HG02798 (cell line): ENCODE measurements at regions not wholly inside any gene's neighbourhood (a gene's known extent, or its start where the extent isn't known, plus 50 kb on each side); places are given as distances from the start of the nearest gene placed in this dataset.
A peak's percentile ranks its signal among the peaks of the same experiment; 100 is the strongest.

Experiments used
- ATAC-seq: cut with Tn5 transposase; IDR thresholded peaks from one replicate; pipeline ENCODE4 v1.9.1; 2021; ENCODE audit warnings: mild to moderate bottlenecking; ENCODE audit not compliant: unreplicated experiment, poor library complexity

DNA sequence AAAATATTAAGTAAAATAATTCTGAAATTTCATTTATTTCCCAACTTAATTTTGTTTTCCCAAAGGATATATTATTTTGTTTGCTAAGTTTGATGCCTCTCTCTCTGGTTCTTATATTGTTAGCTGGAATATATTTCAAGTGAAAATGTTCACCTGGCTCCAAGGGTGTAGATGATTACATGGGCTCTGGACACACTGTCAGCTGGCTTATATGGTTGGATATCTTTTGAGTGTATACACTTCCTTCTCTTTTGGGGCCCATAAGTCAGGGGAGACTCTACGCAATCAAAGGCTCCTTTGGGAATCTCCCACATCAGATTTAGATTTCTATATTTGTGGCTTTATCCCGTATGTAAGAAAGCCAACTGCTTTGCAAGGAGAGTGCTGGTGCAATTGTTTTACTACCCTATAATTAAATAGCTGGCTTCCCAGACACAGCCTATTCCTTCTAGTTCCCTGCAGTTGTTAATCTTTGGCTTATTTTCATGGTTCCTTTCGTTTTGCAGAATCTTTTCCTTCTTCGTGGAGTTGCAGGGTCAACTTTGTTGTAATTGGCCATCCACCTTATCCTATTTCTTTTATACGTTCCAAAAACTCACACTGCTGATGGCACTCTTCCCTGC, 225.7 kb downstream of the DPH6 start:
- ATAC-seq: no peak

- ATAC-seq: no peak
These were observed 226.6 kb downstream of the DPH6 start for GRCh38 chr15:35319354-35319753.

DNA sequence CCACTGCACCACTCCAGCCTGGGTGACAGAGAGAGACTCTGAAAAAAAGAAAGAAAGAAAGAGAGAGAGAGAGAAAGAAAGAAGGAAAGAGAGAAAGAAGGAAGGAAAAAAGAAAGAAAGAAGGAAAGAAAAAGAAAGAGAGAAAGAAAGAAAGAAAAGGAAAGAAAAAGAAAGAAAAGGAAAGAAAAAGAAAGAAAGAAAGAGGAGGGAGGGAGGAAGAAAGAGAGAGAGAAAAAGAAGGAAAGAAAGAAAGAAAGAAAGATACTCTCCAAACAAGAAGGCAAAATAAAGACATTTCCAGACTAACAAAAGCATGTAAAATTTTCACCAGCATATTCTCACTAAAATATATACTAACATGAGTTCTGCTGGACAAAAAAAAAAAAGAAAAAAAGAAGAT, 228.7 kb downstream of the DPH6 start:
- no peak for ATAC-seq

- no peak for ATAC-seq
These were observed 227.2 kb upstream of the NANOGP8 start for GRCh38 chr15:35312344-35312743.

DNA sequence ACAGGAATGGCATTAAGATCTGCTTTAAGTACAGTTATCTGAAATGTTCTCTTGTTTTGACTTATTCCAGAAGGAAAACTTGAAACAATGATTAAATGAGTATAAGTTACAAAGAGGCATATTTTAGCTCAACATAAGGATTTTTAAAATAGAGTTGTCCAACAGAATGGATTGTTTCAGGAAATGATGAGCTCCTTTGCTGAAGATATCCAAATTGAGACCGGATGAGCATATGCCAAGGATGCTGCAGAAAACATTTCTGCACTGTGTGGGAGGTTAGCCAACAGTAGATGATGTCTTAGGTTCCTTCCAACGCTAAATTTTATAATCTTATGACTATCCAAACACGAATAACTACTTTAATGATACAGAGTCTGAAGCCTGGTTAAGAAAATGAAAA, 226.5 kb upstream of the NANOGP8 start:
- ATAC-seq: no peak

GRCh38 chr15:35309886-35310285, 224.8 kb upstream of the NANOGP8 start:
- ATAC-seq: no peak

- ATAC-seq: no peak
These were observed 223.7 kb upstream of the NANOGP8 start for GRCh38 chr15:35308802-35309201.

GRCh38 chr15:35307676-35308075, 222.6 kb upstream of the NANOGP8 start:
- no peak for ATAC-seq

DNA sequence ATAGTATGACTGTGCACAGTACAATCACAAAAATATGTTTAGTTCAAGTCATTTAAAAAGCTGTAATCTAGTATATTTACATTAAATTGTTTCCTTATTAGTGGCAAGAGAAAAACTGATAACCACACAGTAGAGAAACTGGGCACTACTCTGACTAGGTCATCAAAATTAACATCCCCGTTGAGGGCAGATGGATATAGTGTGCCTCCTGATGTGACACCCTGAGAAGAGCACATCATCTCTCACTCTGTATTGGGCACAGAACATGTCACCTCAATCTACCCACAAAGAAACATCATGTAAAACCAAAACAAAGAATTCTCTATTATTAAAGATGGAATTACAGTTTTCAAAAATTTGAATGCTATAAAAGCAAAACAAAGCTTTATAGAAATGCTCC, 221.9 kb upstream of the NANOGP8 start:
- ATAC-seq: no peak

DNA sequence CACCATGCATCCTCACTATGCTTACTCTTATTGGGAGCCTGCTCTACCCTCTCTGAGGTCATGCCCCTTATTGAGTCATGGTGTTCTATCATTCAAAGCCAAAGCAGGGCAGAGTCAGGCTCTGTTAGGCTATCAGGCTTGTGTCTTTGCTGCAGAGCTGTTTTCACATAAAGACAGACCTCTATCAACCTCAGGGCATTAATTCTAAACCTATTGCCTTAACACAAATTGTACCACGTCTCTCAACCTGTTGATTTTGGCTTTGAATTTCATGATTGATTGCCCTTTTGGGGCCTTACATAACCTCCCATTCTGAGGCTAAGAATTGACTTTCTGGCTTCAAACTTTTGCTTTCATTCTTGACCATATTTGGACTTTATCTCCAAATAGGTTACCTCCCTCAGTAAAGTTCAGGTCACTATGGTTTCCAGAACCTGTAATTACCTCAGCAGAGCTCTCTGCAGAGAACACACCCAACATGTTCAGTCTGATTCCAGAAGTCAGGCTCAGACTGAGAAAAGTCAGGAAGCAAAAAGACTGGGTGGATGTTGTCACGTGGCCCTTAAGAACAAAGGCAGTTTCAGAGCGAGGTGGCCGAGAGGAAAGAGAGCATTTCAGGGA, 221.4 kb upstream of the NANOGP8 start:
- peak; percentile 53 for ATAC-seq

DNA sequence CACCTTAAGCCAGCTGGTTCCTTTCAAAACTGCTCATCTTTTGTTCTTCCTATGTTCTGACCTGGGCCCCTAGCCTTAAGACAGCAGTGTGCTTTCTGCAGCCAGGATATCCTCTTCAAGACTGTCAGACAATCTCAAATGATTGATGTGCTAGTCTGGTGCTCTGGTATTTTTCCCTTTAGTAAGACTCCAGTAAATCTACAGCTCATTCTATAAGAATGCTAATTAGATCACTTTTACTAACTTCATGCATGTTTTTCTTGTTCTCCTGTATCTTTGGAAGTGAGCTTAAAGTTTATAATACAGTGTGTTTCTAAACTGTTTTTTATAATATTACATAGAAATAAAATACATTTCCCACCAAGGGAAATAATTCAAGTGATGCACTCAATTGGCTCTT, 220.9 kb upstream of the NANOGP8 start:
- no peak for ATAC-seq

DNA sequence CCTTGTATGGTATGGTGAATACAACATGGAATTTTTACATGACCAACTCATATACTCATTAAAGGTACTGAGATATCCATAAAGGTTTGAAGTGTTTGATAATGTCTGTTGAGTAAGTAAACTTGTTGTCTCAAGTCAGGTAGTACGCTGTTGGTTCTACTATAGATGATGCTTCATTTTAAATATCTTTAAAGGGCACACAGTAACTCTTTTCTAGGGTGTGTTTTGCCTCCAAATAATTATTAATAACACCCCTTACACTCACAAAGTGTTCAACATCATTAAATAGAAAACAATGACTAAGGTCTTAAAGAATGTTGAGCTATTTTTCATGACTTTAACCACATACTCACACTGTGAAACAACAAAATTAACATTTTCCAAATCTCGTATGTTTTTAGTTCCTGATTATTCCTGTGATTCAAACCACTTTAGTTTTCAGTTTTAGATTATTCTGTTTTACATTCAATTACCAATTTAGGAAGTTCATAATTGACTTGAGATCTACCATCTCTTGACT, 220.0 kb upstream of the NANOGP8 start:
- ATAC-seq: no peak

DNA sequence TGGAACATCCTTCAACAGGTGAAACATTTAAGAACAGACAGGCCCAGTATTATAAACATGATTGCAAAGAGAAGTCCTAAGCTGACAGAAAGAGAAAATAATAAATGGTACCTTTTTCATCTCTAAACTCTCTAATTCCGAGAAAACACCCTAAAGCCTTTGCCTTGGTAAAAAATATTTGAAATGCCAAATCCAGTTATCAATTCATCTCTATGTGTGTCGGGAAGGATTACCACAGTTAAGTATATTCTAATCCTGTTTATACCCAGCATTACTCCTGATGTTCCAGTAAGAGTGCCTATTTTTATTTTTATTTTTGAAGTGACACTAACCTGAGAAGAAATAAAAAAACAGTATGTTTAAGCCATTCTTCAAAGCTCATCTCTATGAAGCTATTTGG, 219.3 kb upstream of the NANOGP8 start:
- no peak for ATAC-seq

- ATAC-seq: no peak
These were observed 217.2 kb upstream of the NANOGP8 start for GRCh38 chr15:35302334-35302733.

GRCh38 chr15:35301088-35301487, 216.0 kb upstream of the NANOGP8 start:
- ATAC-seq: no peak

GRCh38 chr15:35299059-35299735, 214.1 kb upstream of the NANOGP8 start:
- no peak for ATAC-seq

GRCh38 chr15:35298509-35298908, 213.4 kb upstream of the NANOGP8 start:
- no peak for ATAC-seq

- ATAC-seq: no peak
These were observed 208.4 kb upstream of the NANOGP8 start for GRCh38 chr15:35293353-35294130.

- ATAC-seq: no peak
These were observed 205.2 kb upstream of the NANOGP8 start for GRCh38 chr15:35290301-35290721.

GRCh38 chr15:35289024-35289617, 204.0 kb upstream of the NANOGP8 start:
- ATAC-seq: peak; percentile 62
